NCI-H2107 (cell line): ENCODE measurements at regions not wholly inside any gene's neighbourhood (a gene's known extent, or its start where the extent isn't known, plus 50 kb on each side); places are given as distances from the start of the nearest gene placed in this dataset.
"Not testable (repeated sequence)": the region's sequence is repeated elsewhere in the genome, so short reads cannot be mapped to it uniquely, and the experiment has no call there.

ENCODE experiments used
- DNase-seq: peaks from one replicate; lab custom pipeline; 2025; lab: John Stamatoyannopoulos, UW

DNA sequence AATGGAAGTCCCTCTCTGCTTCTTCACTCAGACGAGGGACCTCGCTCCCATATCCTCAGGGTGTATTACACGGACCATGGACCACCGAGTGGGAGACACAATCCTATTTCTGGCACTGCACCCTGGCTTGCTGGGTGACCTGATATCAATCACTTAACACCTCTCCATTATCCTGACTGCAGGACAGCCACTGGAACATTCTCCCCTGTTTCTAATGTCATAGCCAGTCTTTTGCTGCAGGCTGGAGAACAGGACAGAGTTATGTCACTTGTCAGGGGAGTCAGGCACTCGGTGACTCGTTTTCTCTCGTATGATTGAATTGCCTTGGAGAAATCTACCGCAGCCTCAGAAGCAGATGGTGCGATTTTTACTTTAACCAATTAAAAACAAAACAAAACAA lies 219.1 kb upstream of the IGFBP7 start:
- no peak for DNase-seq

DNA sequence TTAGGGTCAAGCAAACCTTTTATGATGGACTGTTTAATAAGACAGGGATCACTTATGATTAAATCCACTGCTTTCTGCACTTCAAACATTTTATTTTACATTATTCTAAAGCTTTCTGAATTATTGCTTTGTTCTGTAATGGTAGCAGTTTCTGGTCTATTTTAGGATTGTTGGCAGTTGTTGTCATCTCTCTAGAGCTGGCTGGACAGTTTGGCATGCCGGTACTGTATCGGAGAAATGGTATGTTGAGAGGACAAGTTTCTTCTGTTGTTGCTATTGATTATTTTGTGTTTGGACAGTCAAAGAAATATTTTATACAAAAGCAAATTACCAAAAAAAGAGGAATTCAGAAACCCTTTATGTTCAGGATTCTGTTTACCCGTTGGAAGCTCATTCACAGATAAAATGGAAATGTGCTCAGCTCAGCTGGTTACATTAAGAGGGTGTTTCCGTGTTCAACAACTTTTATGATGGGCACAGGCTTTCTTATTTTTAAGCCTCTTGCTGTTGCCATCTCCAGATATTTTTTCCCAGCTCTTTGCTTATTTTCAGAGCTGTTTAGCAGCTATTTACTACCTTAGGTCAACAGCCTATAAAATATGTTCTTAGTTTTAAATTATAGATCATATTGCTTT lies 214.6 kb upstream of the IGFBP7 start:
- no peak for DNase-seq

DNA sequence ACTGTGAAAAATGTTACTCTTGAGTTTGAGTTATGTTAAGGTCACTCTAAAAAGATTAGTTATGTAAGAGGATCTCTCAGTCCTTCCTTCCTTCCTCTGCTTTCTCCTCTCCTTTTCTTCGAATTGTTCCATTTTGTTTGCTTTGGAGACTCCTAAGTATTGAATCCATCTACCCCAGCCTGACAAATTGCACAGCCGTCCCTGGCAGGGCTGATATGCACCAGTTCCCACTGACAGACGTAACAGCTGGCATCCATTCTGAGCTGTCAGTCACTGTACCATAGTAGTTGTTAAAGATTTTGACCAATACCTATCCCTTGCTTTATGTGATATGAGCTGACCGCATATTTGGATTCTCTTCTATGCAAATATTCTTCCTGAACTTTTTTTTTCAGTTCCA lies 210.7 kb upstream of the IGFBP7 start:
- no peak for DNase-seq

DNA sequence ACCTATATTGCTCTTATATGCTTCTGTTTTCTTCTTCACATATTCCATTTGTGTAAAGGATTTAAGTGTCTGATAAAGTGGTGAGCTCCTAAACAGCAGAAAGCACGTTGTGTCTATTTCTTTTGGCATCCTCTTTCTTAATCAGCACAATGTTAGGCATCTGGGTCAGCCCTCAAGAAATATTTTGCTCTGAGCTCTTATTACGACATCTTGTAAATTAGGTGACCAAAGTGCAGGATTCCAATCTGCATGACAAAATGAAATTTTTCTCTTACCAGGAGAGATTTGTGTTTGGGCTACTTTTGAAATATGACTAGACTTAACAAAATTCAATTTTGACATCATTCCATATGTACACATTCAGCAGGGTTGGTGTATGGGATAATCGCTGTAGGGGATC lies 210.0 kb upstream of the IGFBP7 start:
- DNase-seq = no peak

DNA sequence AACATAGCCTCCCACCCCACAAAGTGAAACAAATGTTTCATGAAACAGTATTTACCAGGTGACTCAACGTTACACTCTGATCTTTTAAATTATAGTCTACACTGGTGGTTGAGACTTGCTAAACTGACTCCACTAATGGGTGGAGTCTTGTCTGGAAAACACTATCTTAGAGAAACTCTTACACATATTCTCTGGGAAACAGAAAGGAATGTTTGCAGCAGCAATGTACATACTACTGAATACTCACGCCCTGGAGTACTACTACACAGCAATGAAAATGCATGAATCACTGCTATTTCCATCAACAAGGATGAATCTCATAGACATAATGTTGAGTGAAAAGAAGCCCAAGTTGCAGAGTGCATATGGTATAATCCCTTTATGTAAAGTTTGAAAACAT lies 208.5 kb upstream of the IGFBP7 start:
- no peak for DNase-seq

DNA sequence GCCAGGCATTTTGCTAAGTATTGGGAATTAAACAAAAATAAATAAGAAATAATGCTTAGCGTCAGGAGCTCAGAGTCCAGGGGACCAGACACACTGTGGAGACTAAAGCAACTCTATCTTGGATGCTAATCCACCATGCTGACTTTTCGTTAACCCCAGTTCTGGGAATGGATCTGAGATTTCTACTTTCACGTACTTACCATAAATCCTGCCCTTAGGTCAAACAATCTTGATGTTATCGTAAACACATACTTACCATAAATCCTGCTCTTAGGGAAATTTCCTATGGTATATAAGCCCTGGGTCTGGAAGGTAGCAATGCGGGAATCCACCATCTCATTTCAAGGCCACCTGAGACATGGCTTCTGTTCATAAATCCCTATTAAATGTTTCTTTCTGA lies 204.5 kb upstream of the IGFBP7 start:
- DNase-seq = no peak

DNA sequence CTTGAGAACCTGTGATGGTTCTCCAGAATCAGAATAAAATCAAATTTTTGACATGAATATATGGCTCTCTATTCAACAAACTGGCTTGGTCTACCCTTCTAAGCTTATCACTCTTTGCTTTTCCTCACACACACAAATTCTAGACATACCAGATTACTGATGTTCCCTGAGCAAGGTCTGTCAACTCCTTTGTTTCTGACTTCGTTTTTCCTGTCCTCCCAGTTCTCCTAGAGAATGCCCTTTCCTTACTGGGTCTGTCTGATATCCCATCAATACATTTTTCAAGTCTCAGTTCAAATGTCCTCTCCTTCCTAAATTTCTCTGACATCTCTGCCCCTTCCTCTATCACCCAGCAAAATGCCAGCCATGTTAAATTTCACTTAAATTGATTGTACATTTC lies 202.1 kb upstream of the IGFBP7 start:
- no peak for DNase-seq

DNA sequence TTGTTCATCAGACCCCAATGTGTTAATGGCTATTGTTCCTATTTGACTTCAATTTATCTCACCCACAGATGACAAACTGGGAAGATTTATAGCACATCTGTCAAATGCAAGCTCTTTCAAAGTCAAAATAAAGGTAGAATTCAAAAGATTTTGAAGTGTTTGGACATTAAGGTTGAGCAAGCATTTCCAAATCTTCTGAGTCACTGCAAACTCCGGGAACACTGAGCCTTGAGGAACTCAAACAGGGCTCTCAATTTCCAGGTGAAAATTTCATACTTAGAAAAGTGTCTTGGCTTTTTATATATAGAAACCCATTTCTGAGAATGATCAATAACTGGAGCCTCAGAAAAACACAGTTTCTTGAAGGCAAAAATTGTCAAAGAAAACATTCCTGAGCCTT lies 199.5 kb upstream of the IGFBP7 start:
- DNase-seq = no peak

DNA sequence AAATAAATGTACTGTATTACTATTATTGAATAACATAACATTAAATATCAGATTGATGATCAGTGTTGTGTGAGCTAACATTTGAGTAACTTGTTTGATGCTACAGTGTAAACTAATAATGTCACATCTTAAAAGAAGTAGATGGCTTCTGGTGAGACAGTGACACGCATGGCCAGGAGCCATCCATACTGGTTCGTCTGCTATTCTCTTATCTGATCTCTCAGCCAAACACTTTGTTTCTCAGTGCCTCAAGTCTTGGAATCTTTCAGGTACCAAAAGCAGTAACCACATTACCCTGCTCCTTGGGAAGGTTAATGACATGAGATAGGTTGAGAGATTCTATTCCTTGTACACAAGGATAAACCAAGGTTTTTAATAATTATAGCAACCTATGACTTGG lies 198.1 kb upstream of the IGFBP7 start:
- DNase-seq = no peak

DNA sequence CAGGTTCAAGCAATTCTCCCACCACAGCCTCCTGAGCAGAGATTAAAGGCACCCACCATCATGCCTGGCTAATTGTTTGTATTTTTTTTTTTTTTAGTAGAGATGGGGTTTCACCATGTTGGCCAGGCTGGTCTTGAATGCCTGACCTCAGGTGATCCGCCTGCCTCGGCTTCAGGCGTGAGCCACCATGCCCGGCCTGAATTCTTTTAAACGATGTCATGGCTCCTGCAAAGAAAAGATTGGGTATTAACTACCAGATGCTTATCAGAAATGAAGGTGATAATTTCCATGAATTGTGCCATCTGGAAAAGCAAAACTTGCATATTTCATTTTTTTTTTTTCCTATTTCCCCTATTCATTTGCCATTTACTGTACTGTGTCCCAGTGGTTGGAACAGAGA lies 195.7 kb upstream of the IGFBP7 start:
- no peak for DNase-seq

DNA sequence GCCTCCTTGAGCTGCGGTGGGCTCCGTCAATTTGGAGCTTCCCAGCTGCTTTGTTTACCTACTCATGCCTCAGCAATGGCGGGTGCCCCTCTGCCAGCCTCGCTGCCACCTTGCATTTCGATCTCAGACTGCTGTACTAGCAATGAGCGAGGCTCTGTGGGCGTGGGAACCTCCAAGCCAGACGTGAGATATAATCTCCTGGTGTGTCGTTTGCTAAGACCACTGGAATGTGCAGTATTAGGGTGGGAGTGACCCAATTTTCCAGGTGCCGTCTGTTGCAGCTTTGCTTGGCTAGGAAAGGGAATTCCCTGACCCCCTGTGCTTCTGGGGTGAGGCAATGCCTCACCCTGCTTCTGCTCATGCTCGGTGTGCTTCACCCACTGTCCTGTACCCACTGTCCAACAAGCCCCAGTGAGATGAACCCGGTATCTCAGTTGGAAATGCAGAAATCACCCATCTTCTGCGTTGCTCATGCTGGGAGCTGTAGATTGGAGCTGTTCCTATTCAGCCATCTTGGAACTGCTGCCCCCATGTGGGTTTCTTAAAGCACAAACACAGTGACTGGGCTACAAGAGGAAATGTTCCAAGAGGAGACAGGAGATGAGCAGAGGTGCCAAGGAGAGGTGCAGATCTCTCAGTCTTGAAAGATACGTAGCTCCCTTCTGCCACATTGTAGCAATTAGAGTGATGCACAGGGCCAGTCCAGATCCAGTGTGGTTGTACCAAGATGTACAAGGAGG lies 193.0 kb upstream of the IGFBP7 start:
- no peak for DNase-seq

DNA sequence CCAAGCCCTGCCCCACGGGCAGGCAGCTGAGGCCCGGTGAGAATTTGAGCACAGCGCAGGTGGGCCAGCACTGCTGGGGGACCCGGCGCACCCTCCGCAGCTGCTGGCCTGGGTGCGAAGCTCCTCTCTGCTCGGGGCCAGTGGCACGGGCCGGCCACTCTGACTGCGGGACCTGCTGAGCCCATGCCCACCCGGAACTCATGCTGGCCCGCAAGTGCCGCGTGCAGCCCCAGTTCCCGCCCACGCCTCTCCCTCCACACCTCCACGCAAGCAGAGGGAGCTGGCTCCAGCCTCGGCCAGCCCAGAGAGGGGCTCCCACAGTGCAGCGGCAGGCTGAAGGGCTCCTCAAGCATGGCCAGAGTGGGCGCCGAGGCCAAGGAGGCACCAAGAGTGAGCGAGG lies 190.1 kb upstream of the IGFBP7 start:
- not testable (repeated sequence) for DNase-seq

DNA sequence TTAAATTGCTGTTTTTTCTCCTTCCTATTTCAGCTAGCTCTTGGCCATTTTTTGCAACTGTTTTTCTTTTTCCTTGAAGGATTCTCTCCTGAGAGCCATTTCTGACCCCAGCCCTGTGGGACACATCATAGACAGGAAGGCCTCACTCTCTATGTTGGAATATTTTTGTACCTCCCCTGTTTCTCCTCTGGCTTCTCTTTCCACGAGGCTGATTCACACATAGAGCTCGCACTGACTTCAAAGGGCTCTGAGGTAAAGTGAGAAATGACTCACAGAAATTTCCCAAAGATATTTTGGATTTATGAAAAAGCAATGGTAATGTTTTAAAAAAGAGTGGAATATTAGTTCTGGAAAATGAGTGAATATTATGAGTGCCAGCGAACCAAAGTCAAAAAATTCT lies 181.7 kb upstream of the IGFBP7 start:
- no peak for DNase-seq

DNA sequence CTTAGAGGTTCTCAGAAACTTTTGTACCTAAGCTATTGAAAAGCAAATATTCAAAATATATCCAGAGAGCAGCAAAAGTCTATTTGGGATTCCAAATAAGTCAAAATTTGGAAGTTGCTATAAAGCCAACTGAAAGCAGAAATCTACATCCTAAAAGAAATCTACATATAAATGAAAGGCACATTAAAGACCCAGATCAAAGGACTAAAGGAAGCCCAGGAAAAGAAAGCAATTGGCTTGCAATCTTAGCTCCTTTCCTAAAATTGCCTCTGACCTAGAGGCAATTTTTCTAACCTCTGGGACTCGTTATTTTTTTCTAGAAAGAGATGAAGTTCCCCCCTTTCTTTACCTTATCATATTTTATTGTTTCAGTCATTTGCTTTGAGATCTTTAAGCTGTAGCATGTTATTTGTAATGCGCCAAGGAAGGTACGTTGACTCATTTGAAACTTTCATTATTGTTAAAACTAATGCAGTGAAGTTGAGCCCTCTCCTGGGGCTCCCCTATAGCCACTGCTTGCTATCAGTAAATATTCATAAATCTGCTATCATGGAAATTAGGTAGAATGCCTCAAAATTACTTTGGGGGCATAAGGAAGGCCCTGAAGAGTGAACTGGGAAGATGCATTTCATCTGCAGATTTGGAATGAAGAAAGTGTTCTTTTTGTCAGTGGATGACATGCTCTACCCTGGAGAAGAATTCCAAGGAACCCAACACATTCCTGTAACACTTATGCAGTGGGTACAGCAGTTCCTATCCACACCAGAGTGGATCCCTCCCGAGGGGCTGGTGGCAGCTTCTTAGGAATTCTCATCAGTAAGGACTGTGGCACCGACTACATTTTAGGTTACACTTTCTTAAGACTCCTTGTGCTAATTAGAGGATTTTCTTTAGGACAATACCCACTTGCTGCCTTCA lies 177.8 kb upstream of the IGFBP7 start:
- no peak for DNase-seq

DNA sequence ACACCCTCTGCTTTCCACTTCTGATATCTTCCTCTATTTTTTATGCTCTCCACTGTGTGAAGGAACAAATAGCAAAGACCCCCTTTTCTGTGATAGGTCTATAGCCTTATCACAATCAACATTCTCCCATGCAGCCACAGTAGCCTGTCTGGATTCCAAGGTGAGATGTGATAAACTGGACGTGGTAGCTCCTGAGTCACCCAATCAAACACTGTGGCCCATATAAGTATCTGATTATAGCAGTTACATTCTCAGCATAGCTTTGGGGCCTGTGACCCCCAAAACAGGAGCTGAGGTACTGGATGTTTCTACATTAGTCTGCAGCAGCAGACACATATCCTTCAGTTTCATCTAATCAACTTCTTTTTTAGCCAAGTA lies 172.7 kb upstream of the IGFBP7 start:
- DNase-seq = no peak

DNA sequence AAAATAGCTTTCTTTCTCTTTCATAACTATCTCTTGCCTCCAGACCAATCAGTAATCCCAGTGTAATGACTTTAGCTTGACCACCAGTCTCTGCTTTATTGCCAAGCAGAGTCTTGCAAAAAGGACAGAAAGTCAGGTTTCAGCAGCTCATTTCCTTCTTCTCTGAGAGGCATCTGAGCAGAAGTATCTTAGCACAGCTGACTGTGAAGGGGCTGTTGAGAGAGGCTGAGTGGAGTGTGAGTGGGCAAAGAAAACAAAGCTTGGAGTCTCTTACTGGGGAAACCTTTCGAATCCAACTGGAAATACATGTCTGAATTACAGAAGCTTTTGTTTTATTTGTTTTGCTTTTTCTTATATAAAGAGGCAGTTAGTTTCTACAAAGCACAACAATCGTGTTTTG lies 170.3 kb upstream of the IGFBP7 start:
- DNase-seq = no peak

DNA sequence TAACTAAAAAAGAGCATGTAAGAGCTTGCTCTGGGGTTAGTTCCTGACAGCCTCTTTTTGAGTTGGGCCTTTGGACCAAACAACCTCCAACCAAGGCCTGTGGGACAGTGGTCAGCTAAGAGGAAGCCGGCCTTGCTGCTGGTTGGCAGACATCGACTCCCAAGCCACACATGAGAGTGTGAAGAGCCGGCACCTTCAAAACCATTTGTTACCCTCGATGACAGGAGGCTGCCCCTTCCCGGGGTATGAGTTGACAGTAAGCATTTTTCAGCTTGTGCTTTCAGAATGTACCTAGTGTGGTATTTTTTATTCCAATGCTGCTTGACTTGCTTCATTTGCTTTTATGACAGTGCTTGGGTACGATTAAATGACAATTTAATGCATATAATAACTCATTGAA lies 168.6 kb upstream of the IGFBP7 start:
- no peak for DNase-seq

DNA sequence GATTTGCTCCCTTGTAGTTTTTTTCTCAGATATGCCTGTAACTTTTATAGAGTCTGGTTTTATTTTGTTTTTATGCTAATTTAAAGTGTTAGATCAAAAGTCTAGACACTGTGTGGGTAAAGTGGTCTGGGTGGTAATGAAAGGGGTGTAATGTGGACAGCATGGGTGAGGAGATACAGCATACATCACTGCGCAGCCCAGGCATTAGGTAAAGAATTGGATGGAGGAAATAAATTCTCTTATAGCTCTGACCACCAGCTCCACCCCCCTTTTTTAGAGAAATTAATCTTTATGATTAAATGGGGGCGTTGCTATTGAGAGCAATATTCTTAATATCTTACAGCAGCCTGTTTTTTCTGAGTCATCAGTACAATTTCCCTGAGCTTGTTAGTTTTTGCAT lies 163.9 kb upstream of the IGFBP7 start:
- DNase-seq = no peak

DNA sequence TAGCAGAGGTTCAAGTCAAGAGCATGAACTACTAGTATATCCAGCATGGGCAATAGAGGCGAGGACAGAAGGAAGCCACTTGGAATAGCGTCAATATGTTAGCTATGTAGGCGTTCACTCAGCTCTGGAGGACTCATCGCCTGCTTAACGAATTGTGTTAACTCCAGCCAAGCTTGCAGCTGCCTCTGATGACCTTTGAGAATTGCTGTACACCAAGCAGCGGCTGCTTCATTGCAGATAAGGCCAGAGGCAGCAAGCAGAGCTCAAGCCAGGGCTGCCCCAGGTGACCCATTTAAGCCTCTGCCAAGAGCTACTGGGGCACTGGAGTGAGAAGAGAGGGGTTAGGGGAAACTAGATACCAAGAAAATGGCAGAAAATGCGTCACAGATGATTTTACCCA lies 160.2 kb upstream of the IGFBP7 start:
- DNase-seq = no peak

DNA sequence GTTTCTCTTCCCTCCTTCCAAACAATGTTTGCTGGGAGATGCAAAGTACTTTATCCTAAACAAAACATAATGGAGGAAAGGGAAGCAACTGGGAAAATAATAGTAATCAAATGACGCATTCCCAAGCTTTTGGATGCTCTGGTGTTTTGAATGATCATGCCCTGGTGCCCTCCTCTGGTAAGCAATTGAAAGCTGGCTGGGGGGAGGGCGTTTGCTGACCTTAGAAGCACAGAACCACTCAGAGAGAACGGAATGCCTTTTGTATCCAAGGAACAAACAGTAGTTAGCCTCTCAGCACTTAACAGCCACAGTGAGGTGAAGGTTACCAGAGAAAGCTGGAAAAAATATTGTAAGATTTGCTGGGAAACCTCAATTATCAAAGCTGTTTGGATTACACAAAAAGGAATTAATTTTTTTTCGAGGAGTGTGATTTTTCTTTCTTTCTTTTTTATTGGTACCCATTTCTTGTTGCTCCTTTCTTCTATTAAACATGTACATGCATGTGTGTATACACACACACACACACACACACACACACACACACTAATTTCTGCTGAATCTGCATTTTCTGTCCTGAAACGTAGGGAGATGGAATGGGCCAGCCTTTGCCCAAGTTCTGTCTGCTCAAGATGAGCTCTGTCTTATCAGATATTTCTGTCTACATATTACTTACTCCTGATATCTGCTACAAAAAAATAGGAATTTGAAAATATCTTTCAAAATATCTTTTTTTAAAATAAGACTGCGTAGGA lies 155.8 kb upstream of the IGFBP7 start:
- no peak for DNase-seq

DNA sequence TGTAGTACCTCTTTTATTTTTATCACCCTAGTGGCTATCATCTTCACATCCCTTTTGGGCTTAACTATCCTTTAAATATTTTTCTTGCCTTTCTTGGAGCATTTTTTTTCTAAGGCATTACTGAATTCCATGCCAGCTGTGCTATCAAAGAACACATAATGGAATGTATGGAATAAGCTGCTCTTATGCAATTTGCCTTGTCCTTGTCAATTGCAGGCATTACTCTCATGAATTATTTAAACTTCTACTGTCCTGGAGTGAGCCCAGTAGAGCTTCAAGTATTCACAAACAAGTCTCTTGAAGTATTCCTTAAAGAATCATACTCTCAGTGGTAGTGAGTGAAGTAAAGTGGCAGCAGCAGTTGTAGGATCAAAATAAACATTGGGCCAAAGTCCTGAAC lies 144.6 kb upstream of the IGFBP7 start:
- no peak for DNase-seq

DNA sequence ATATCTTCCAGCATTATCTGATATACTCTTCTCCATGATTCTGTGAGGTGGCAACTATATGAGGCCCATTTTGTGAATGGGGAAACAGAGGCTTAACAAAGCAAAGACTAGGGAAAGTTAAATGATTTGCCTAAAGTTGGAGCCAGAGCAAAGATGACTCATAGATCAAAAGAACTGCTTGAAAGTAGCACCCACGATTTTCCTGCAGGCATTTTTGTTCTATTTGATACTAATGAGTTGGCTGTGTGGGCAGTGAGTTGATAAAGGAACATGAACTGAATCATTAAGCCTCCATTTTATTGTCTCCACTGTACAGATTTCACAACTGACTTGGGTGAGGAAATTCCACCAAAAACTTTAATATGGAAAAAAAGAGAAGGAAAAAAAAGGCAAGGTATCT lies 138.9 kb upstream of the IGFBP7 start:
- no peak for DNase-seq
